PC-9 (cell line): ENCODE measurements at regions not wholly inside any gene's neighbourhood (a gene's known extent, or its start where the extent isn't known, plus 50 kb on each side); places are given as distances from the start of the nearest gene placed in this dataset.

Experiments used
- BruUV-seq: library from RNA; stranded (reverse); fragments of 400-500 nt; replicated peaks from 2 replicates; lab custom pipeline; 2021; lab: Mats Ljungman, UMichigan
- CTCF ChIA-PET: fragments of 300-600 bp; sonication (Branson Sonifier 250); formaldehyde crosslinking; loops from one replicate; lab custom pipeline; 2022; ENCODE audit warnings: antibody characterized with exemption; lab: Charles Lee
- POLR2A ChIA-PET: fragments of 300-600 bp; sonication (Branson Sonifier 250); formaldehyde crosslinking; loops from one replicate; lab custom pipeline; 2022; ENCODE audit warnings: antibody characterized with exemption; ENCODE audit not compliant: unreplicated experiment; lab: Charles Lee
- DNase-seq, 2 experiments: peaks; one replicate each; pipeline versions ENCODE4 v3.0.0 to v3.0.0-alpha.2; 2015 to 2022; ENCODE audit warnings: mixed read lengths in 1 of 2
- H2AFZ ChIP-seq: fragments of 200-600 bp; sonication (generic); 2 replicates; pipeline ENCODE4 v1.8.1; 2017; ENCODE audit warnings: antibody characterized with exemption
- H3F3A ChIP-seq: fragments of 200-600 bp; sonication (generic); 2 replicates; pipeline ENCODE4 v1.8.1; 2017; ENCODE audit warnings: antibody characterized with exemption, mild to moderate bottlenecking, low read depth; ENCODE audit not compliant: insufficient read depth
- H3K27ac ChIP-seq: fragments of 200-600 bp; sonication (generic); 2 replicates; pipeline ENCODE4 v1.6.1; 2016; ENCODE audit warnings: mixed run types
- H3K27me3 ChIP-seq: fragments of 200-600 bp; sonication (generic); 2 replicates; pipeline ENCODE4 v1.6.1; 2016; ENCODE audit warnings: low read depth, mixed run types; ENCODE audit not compliant: insufficient read depth
- H3K36me3 ChIP-seq: fragments of 200-600 bp; sonication (generic); 2 replicates; pipeline ENCODE4 v1.6.1; 2016; ENCODE audit warnings: low read depth, mixed run types
- H3K4me1 ChIP-seq: fragments of 200-600 bp; sonication (generic); replicated peaks from 2 replicates; pipeline ENCODE4 v1.6.1; 2016; ENCODE audit warnings: mixed run types; ENCODE audit not compliant: insufficient read depth
- H3K4me2 ChIP-seq: fragments of 200-600 bp; sonication (generic); 2 replicates; pipeline ENCODE4 v1.6.1; 2017; ENCODE audit warnings: mixed run types
- H3K4me3 ChIP-seq: fragments of 200-600 bp; sonication (generic); 2 replicates; pipeline ENCODE4 v1.6.1; 2016; ENCODE audit warnings: mixed run types
- H3K79me2 ChIP-seq: fragments of 200-600 bp; sonication (generic); 2 replicates; pipeline ENCODE4 v1.6.1; 2017; ENCODE audit warnings: low read depth, mixed run types
- H3K9me2 ChIP-seq: fragments of 200-600 bp; sonication (generic); 2 replicates; pipeline ENCODE4 v1.8.1; 2017; ENCODE audit warnings: mild to moderate bottlenecking; ENCODE audit not compliant: insufficient read depth
- H3K9me3 ChIP-seq: fragments of 200-600 bp; sonication (generic); 2 replicates; pipeline ENCODE4 v1.8.1; 2016; ENCODE audit warnings: low read depth; ENCODE audit not compliant: insufficient read depth
- H4K20me1 ChIP-seq: fragments of 200-600 bp; sonication (generic); 2 replicates; pipeline ENCODE4 v1.8.1; 2017; ENCODE audit not compliant: insufficient read depth
- EZH2 ChIP-seq: fragments of 200-600 bp; sonication (generic); IDR thresholded peaks from 2 replicates; pipeline ENCODE4 v1.8.0; 2017; ENCODE audit warnings: antibody characterized with exemption, low read depth
- intact Hi-C: fragments of 100-400 bp; cut with micrococcal nuclease; formaldehyde crosslinking; loops from one replicate; pipeline ENCODE4 v1.10.0; 2022; ENCODE audit not compliant: unreplicated experiment
- TF ChIP-seq, protein P1 (sequence below): fragments of 200-600 bp; sonication (generic); conservative IDR thresholded peaks from 2 replicates; pipeline ENCODE4 v1.6.1; 2017; ENCODE audit warnings: mixed run types, antibody characterized with exemption, mild to moderate bottlenecking, moderate library complexity

DNA sequence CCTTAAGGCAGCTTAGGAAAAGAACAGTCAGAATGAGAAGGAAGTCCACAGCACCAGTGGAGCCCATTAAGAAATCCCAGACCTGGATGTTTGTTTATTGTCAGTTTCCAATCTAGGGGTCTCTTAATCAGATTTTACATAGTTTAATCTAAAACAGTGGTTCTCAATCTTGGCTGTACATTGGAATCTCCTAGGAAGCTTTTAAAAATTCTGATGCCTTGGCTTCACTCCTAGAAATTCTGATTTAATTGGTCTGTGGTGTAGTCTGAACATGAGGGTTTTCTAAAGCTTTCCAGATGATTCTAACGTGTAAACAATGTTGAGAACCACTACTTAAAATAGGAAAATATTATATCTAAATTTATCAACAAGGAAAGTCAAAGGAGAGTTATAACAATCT lies 56.6 kb upstream of the SPRED1 start:
- ChIA-PET CTCF (no interaction called here), POLR2A (no interaction called here)
- no TSS peak for BruUV-seq
- TF ChIP-seq, protein P1, sequence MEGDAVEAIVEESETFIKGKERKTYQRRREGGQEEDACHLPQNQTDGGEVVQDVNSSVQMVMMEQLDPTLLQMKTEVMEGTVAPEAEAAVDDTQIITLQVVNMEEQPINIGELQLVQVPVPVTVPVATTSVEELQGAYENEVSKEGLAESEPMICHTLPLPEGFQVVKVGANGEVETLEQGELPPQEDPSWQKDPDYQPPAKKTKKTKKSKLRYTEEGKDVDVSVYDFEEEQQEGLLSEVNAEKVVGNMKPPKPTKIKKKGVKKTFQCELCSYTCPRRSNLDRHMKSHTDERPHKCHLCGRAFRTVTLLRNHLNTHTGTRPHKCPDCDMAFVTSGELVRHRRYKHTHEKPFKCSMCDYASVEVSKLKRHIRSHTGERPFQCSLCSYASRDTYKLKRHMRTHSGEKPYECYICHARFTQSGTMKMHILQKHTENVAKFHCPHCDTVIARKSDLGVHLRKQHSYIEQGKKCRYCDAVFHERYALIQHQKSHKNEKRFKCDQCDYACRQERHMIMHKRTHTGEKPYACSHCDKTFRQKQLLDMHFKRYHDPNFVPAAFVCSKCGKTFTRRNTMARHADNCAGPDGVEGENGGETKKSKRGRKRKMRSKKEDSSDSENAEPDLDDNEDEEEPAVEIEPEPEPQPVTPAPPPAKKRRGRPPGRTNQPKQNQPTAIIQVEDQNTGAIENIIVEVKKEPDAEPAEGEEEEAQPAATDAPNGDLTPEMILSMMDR = no peak
- TF ChIP-seq EZH2 = no peak
- intact Hi-C loops = no loop called here
- no peaks in the 10 kb centered on the region for H3K36me3 ChIP-seq
- DNase-seq = no peak
- no peaks in the 10 kb centered on the region for H3K9me2 ChIP-seq
- H4K20me1 ChIP-seq = no peaks in the 10 kb centered on the region
- H3F3A ChIP-seq = no peaks in the 10 kb centered on the region
- no peak overlapping the region for H2AFZ ChIP-seq
- no peaks in the 10 kb centered on the region for H3K79me2 ChIP-seq
- no peak overlapping the region for H3K27ac ChIP-seq
- no peaks in the 10 kb centered on the region for H3K9me3 ChIP-seq
- H3K4me3 ChIP-seq = no peak overlapping the region
- no peaks in the 10 kb centered on the region for H3K4me1 ChIP-seq
- H3K4me2 ChIP-seq = no peak overlapping the region
- H3K27me3 ChIP-seq = no peaks in the 10 kb centered on the region

DNA sequence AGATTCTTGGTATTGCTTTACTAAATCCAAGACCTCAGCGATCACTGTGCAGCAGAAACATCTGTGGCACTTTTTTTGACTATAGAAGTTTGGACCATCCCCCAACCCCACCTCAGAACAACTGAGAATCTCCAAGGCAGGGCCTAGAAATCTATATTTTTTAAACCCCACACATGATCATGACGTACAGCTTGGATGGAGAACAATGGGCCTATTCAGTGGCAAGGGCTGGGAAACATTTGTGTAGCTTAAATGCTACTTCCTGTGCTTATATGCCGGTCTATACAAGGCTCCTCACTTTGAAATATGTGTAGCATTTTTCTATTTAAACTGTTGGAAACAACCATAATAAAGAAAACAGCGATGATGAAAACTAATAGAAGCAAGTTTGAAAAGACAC lies 55.1 kb upstream of the SPRED1 start:
- BruUV-seq = no TSS peak

GRCh38 chr15:38201714-38202113 lies 50.9 kb upstream of the SPRED1 start:
- no peak overlapping the region for H3K4me2 ChIP-seq
- H2AFZ ChIP-seq = no peak overlapping the region
- ChIA-PET CTCF (no interaction called here), POLR2A (no interaction called here)
- no peak overlapping the region for H3K4me3 ChIP-seq
- no peaks in the 10 kb centered on the region for H4K20me1 ChIP-seq
- BruUV-seq = no TSS peak
- no peaks in the 10 kb centered on the region for H3K36me3 ChIP-seq
- no peak for DNase-seq
- no peaks in the 10 kb centered on the region for H3K9me2 ChIP-seq
- H3K27me3 ChIP-seq = no peaks in the 10 kb centered on the region
- no peaks in the 10 kb centered on the region for H3K4me1 ChIP-seq
- no peaks in the 10 kb centered on the region for H3F3A ChIP-seq
- TF ChIP-seq EZH2 = no peak
- TF ChIP-seq, protein P1 = no peak
- H3K9me3 ChIP-seq = no peaks in the 10 kb centered on the region
- H3K79me2 ChIP-seq = no peaks in the 10 kb centered on the region
- no peak overlapping the region for H3K27ac ChIP-seq
- intact Hi-C loops = no loop called here

More for the DNA sequence above, 55.1 kb upstream of the SPRED1 start:
- intact Hi-C loops = no loop called here
- H3K4me3 ChIP-seq = no peak overlapping the region
- TF ChIP-seq EZH2 = no peak
- TF ChIP-seq, protein P1 = no peak
- H3K4me1 ChIP-seq = no peaks in the 10 kb centered on the region
- ChIA-PET CTCF (no interaction called here), POLR2A (no interaction called here)
- H3K9me2 ChIP-seq = no peaks in the 10 kb centered on the region
- H3K79me2 ChIP-seq = no peaks in the 10 kb centered on the region
- no peaks in the 10 kb centered on the region for H4K20me1 ChIP-seq
- no peak overlapping the region for H2AFZ ChIP-seq
- H3F3A ChIP-seq = no peaks in the 10 kb centered on the region
- no peaks in the 10 kb centered on the region for H3K36me3 ChIP-seq
- DNase-seq = no peak
- H3K4me2 ChIP-seq = no peak overlapping the region
- H3K27me3 ChIP-seq = no peaks in the 10 kb centered on the region
- no peaks in the 10 kb centered on the region for H3K9me3 ChIP-seq
- H3K27ac ChIP-seq = no peak overlapping the region
